ENCODE measurements at regions not wholly inside any gene's neighbourhood (a gene's known extent, or its start where the extent isn't known, plus 50 kb on each side); places are given as distances from the start of the nearest gene placed in this dataset.

- H3K27ac ChIP-seq (ENCODE audit: control insufficient read depth, insufficient read depth, low read length) = no peak overlapping the region
- H3K27me3 ChIP-seq (ENCODE audit: control insufficient read depth, extremely low read depth, insufficient read depth, low read length) = no peaks in the 10 kb centered on the region
- no peaks in the 10 kb centered on the region for H3K9me3 ChIP-seq (ENCODE audit: control insufficient read depth, low read depth, low read length)
- no peaks in the 10 kb centered on the region for H3K36me3 ChIP-seq (ENCODE audit: control insufficient read depth in 2 of 2, extremely low read depth in 1 of 2, insufficient read depth in 2 of 2, low read length in 2 of 2)
- no peak for TF ChIP-seq EZH2 (IDR thresholded peaks at IDR 0.05; ENCODE audit: low read length)
- no peak for TF ChIP-seq CTCF (optimal IDR thresholded peaks at IDR 0.05 in 1 of 3, IDR thresholded peaks at IDR 0.05 in 1 of 3, conservative IDR thresholded peaks at IDR 0.05 in 1 of 3; ENCODE audit: extremely low read depth in 1 of 3, insufficient read depth in 2 of 3, low read length in 3 of 3)
- H3K9ac ChIP-seq (ENCODE audit: control insufficient read depth, extremely low read depth, insufficient read depth, low read length) = no peak overlapping the region
- dilution Hi-C loops (cut with MboI; ENCODE audit: extremely low pct_ligation_motif_present, low sequenced_read_pairs) = no loop called here
- no peak overlapping the region for H2AFZ ChIP-seq (ENCODE audit: control insufficient read depth, low read length)
- no peaks in the 10 kb centered on the region for H4K20me1 ChIP-seq (ENCODE audit: control insufficient read depth, extremely low read depth, insufficient read depth, low read length)
- H3K4me1 ChIP-seq (ENCODE audit: control insufficient read depth, extremely low read depth, insufficient read depth, low read length) = no peaks in the 10 kb centered on the region
- no peak overlapping the region for H3K4me3 ChIP-seq (ENCODE audit: control insufficient read depth in 2 of 3, extremely low read depth in 1 of 3, insufficient read depth in 2 of 3, low read depth in 1 of 3, low read length in 3 of 3)
- H3K9me1 ChIP-seq (ENCODE audit: control insufficient read depth, extremely low read depth, insufficient read depth, low read length) = no peaks in the 10 kb centered on the region
- no peak for FAIRE-seq
- no peak overlapping the region for H3K4me2 ChIP-seq (ENCODE audit: control insufficient read depth, extremely low read depth, insufficient read depth, low read depth, low read length)
- H3K79me2 ChIP-seq (ENCODE audit: control insufficient read depth, insufficient read depth, low read length) = no peaks in the 10 kb centered on the region
- no peak for DNase-seq (ENCODE audit: low read depth, low spot score)
Observed at GRCh38 chr18:61710082-61710620, 182.7 kb downstream of the RNF152 start.

- DNase-seq (ENCODE audit: low read depth, low spot score) (no peak), FAIRE-seq (no peak)
- Histone ChIP-seq H3K9me3 (ENCODE audit: control insufficient read depth, low read depth, low read length) (no peaks in the 10 kb centered on the region), H3K27me3 (ENCODE audit: control insufficient read depth, extremely low read depth, insufficient read depth, low read length) (no peaks in the 10 kb centered on the region), H3K4me3 (ENCODE audit: control insufficient read depth in 2 of 3, extremely low read depth in 1 of 3, insufficient read depth in 2 of 3, low read depth in 1 of 3, low read length in 3 of 3) (no peak overlapping the region), H3K4me1 (ENCODE audit: control insufficient read depth, extremely low read depth, insufficient read depth, low read length) (no peaks in the 10 kb centered on the region), H4K20me1 (ENCODE audit: control insufficient read depth, extremely low read depth, insufficient read depth, low read length) (no peaks in the 10 kb centered on the region), H3K4me2 (ENCODE audit: control insufficient read depth, extremely low read depth, insufficient read depth, low read depth, low read length) (no peak overlapping the region), H3K36me3 (ENCODE audit: control insufficient read depth in 2 of 2, extremely low read depth in 1 of 2, insufficient read depth in 2 of 2, low read length in 2 of 2) (no peaks in the 10 kb centered on the region), H3K9me1 (ENCODE audit: control insufficient read depth, extremely low read depth, insufficient read depth, low read length) (no peaks in the 10 kb centered on the region), H3K27ac (ENCODE audit: control insufficient read depth, insufficient read depth, low read length) (no peak overlapping the region), H3K79me2 (ENCODE audit: control insufficient read depth, insufficient read depth, low read length) (no peaks in the 10 kb centered on the region), H3K9ac (ENCODE audit: control insufficient read depth, extremely low read depth, insufficient read depth, low read length) (no peak overlapping the region), H2AFZ (ENCODE audit: control insufficient read depth, low read length) (no peak overlapping the region)
- dilution Hi-C loops (cut with MboI; ENCODE audit: extremely low pct_ligation_motif_present, low sequenced_read_pairs) = no loop called here
- no peak for TF ChIP-seq CTCF (optimal IDR thresholded peaks at IDR 0.05 in 1 of 3, IDR thresholded peaks at IDR 0.05 in 1 of 3, conservative IDR thresholded peaks at IDR 0.05 in 1 of 3; ENCODE audit: extremely low read depth in 1 of 3, insufficient read depth in 2 of 3, low read length in 3 of 3)
- TF ChIP-seq EZH2 (IDR thresholded peaks at IDR 0.05; ENCODE audit: low read length) = no peak
Observed at GRCh38 chr18:61706276-61706915, 186.4 kb downstream of the RNF152 start.

All from keratinocyte (primary cell).